ENCODE measurements at regions not wholly inside any gene's neighbourhood (a gene's known extent, or its start where the extent isn't known, plus 50 kb on each side); places are given as distances from the start of the nearest gene placed in this dataset.

- TF ChIP-seq CTCF (conservative IDR thresholded peaks at IDR 0.05) = no peak
- TF ChIP-seq ZFX (IDR thresholded peaks at IDR 0.05) = no peak
- H3K27ac ChIP-seq = no peak overlapping the region
Measured at GRCh38 chr5:169415371-169415770, 114.4 kb upstream of the SLIT3 start.

GRCh38 chr5:169413416-169413815 lies 112.5 kb upstream of the SLIT3 start:
- TF ChIP-seq CTCF (conservative IDR thresholded peaks at IDR 0.05) (no peak), ZFX (IDR thresholded peaks at IDR 0.05) (no peak)
- no peak overlapping the region for H3K27ac ChIP-seq

- H3K27ac ChIP-seq = no peak overlapping the region
- TF ChIP-seq ZFX (IDR thresholded peaks at IDR 0.05) (no peak), CTCF (conservative IDR thresholded peaks at IDR 0.05) (no peak)
Measured at GRCh38 chr5:169412831-169413230, 111.9 kb upstream of the SLIT3 start.

- no peak overlapping the region for H3K27ac ChIP-seq
- TF ChIP-seq ZFX (IDR thresholded peaks at IDR 0.05) (no peak), CTCF (conservative IDR thresholded peaks at IDR 0.05) (no peak)
Measured at GRCh38 chr5:169411786-169412430, 111.0 kb upstream of the SLIT3 start.

- TF ChIP-seq CTCF (conservative IDR thresholded peaks at IDR 0.05) (no peak), ZFX (IDR thresholded peaks at IDR 0.05) (no peak)
- no peak overlapping the region for H3K27ac ChIP-seq
Measured at GRCh38 chr5:169410996-169411783, 110.3 kb upstream of the SLIT3 start.

GRCh38 chr5:169408731-169409130 lies 107.8 kb upstream of the SLIT3 start:
- TF ChIP-seq CTCF (conservative IDR thresholded peaks at IDR 0.05) (no peak), ZFX (IDR thresholded peaks at IDR 0.05) (no peak)
- no peak overlapping the region for H3K27ac ChIP-seq

GRCh38 chr5:169408171-169408570 lies 107.2 kb upstream of the SLIT3 start:
- no peak overlapping the region for H3K27ac ChIP-seq
- TF ChIP-seq CTCF (conservative IDR thresholded peaks at IDR 0.05) (no peak), ZFX (IDR thresholded peaks at IDR 0.05) (no peak)

Data from C4-2B (cell line).